GM21576 (cell line): ENCODE measurements at regions not wholly inside any gene's neighbourhood (a gene's known extent, or its start where the extent isn't known, plus 50 kb on each side); places are given as distances from the start of the nearest gene placed in this dataset.
"Not testable (repeated sequence)": the region's sequence is repeated elsewhere in the genome, so short reads cannot be mapped to it uniquely, and the experiment has no call there.

Experiments used
- ATAC-seq: cut with Tn5 transposase; IDR thresholded peaks from one replicate; pipeline ENCODE4 v1.9.1; 2021; ENCODE audit warnings: mild to moderate bottlenecking, moderate library complexity; ENCODE audit not compliant: unreplicated experiment

GRCh38 chr15:81828135-81828534, 217.7 kb downstream of the MEX3B start:
- ATAC-seq = no peak

- no peak for ATAC-seq
Observed at GRCh38 chr15:81825136-81825535, 220.7 kb downstream of the MEX3B start.

- ATAC-seq = not testable (repeated sequence)
Observed at GRCh38 chr15:81822587-81822986, 223.2 kb downstream of the MEX3B start.

GRCh38 chr15:81819924-81820635, 225.7 kb downstream of the MEX3B start:
- no peak for ATAC-seq

- no peak for ATAC-seq
Observed at GRCh38 chr15:81814882-81815455, 230.8 kb downstream of the MEX3B start.

GRCh38 chr15:81813215-81813614, 232.6 kb downstream of the MEX3B start:
- no peak for ATAC-seq

- no peak for ATAC-seq
Observed at GRCh38 chr15:81812456-81812855, 233.4 kb downstream of the MEX3B start.

GRCh38 chr15:81811736-81812135, 234.1 kb downstream of the MEX3B start:
- ATAC-seq = no peak

- ATAC-seq = no peak
Observed at GRCh38 chr15:81809543-81809942, 236.3 kb downstream of the MEX3B start.

- ATAC-seq = no peak
Observed at GRCh38 chr15:81807806-81808205, 238.0 kb downstream of the MEX3B start.

- ATAC-seq = no peak
Observed at GRCh38 chr15:81807186-81807585, 238.6 kb downstream of the MEX3B start.

GRCh38 chr15:81795899-81796298, 249.9 kb downstream of the MEX3B start:
- no peak for ATAC-seq

GRCh38 chr15:81792646-81793045, 253.2 kb downstream of the MEX3B start:
- ATAC-seq = no peak

- ATAC-seq = not testable (repeated sequence)
Observed at GRCh38 chr15:81791322-81791721, 254.5 kb downstream of the MEX3B start.

- ATAC-seq = no peak
Observed at GRCh38 chr15:81789403-81789802, 256.4 kb downstream of the MEX3B start.

- ATAC-seq = no peak
Observed at GRCh38 chr15:81786776-81787175, 259.0 kb downstream of the MEX3B start.

- no peak for ATAC-seq
Observed at GRCh38 chr15:81785679-81786078, 260.1 kb downstream of the MEX3B start.

- ATAC-seq = no peak
Observed at GRCh38 chr15:81785181-81785580, 260.6 kb downstream of the MEX3B start.

- ATAC-seq = no peak
Observed at GRCh38 chr15:81784751-81785150, 261.1 kb downstream of the MEX3B start.

- ATAC-seq = no peak
Observed at GRCh38 chr15:81783586-81783985, 262.2 kb downstream of the MEX3B start.

GRCh38 chr15:81783076-81783475, 262.7 kb downstream of the MEX3B start:
- no peak for ATAC-seq

- no peak for ATAC-seq
Observed at GRCh38 chr15:81781395-81781794, 264.4 kb downstream of the MEX3B start.

GRCh38 chr15:81780966-81781365, 264.9 kb downstream of the MEX3B start:
- ATAC-seq = no peak
